HCT116 (cell line): ENCODE measurements at regions not wholly inside any gene's neighbourhood (a gene's known extent, or its start where the extent isn't known, plus 50 kb on each side); places are given as distances from the start of the nearest gene placed in this dataset.

Experiments used
- ATAC-seq: fragments of 200-7000 bp; cut with Tn5 transposase; 2 replicates; pipeline ENCODE4 v1.9.1; 2020; ENCODE audit warnings: mild to moderate bottlenecking, moderate library complexity
- BruUV-seq: library from RNA; stranded (reverse); fragments of 400-500 nt; replicated peaks from 2 replicates; lab custom pipeline; 2021; lab: Mats Ljungman, UMichigan
- CTCF ChIA-PET: fragments of 300-600 bp; sonication (Branson Sonifier 250); formaldehyde crosslinking; loops from one replicate; lab custom pipeline; 2021; ENCODE audit warnings: antibody characterized with exemption; lab: Charles Lee
- POLR2A ChIA-PET: fragments of 300-600, 350-600 bp; sonication (Branson Sonifier 250); formaldehyde crosslinking; loops from one replicate; lab custom pipeline; 2021; ENCODE audit warnings: antibody characterized with exemption; lab: Charles Lee
- RAD21 ChIA-PET, 2 experiments: fragments of 300-600 bp; sonication (Branson Sonifier 250); formaldehyde crosslinking; loops; one replicate each; lab custom pipeline; 2023; ENCODE audit warnings: low total read pairs in 2 of 2; ENCODE audit not compliant: uncharacterized antibody in 2 of 2, unreplicated experiment in 2 of 2, low non-redundant PET in 1 of 2; lab: Charles Lee
- DNase-seq: peaks from one replicate; pipeline ENCODE4 v3.0.0-alpha.2; 2010; ENCODE audit warnings: low read depth, low spot score
- H2AFZ ChIP-seq: fragments of 200-600 bp; shearing (Covaris generic), sonication (generic); 2 replicates; pipeline ENCODE4 v1.6.1; 2017; ENCODE audit warnings: low read depth, mixed run types, mixed read lengths, antibody characterized with exemption, low read length; ENCODE audit not compliant: poor library complexity, severe bottlenecking
- H3K27ac ChIP-seq: 2 replicates; pipeline ENCODE4 v1.5.1; 2012; ENCODE audit warnings: low read depth, low read length
- H3K27me3 ChIP-seq: fragments of 200-600 bp; sonication (generic); 2 replicates; pipeline ENCODE4 v1.6.1; 2016; ENCODE audit warnings: mixed run types, low read length, mixed read lengths; ENCODE audit not compliant: insufficient read depth
- H3K36me3 ChIP-seq, 2 experiments: fragments of 200-500 bp in 1 of 2; fragments of 200-600 bp in 1 of 2; sonication (Bioruptor generic) in 1 of 2; sonication (generic) in 1 of 2; 2 replicates each; pipeline versions ENCODE4 v1.5.1 to v1.6.1; 2014 to 2016; ENCODE audit warnings: low read length in 2 of 2, inconsistent platforms in 1 of 2, mixed read lengths in 1 of 2, mixed run types in 1 of 2; ENCODE audit not compliant: insufficient read depth in 2 of 2, control insufficient read depth in 1 of 2
- H3K4me1 ChIP-seq, 2 experiments: fragments of 200-600 bp in 1 of 2; sonication (generic) in 1 of 2; 2 replicates each; pipeline versions ENCODE4 v1.5.1 to v1.6.1; 2012 to 2017; ENCODE audit warnings: low read length in 2 of 2, inconsistent platforms in 1 of 2, mild to moderate bottlenecking in 1 of 2, mixed read lengths in 1 of 2, mixed run types in 1 of 2, moderate library complexity in 1 of 2; ENCODE audit not compliant: insufficient read depth in 2 of 2, control insufficient read depth in 1 of 2
- H3K4me2 ChIP-seq: fragments of 200-600 bp; sonication (generic); 2 replicates; pipeline ENCODE4 v1.6.1; 2017; ENCODE audit warnings: mixed run types, low read length, mixed read lengths
- H3K4me3 ChIP-seq, 2 experiments: fragments of 200-600 bp in 1 of 2; sonication (generic) in 1 of 2; replicated peaks in 1 of 2; 2 replicates each; pipeline ENCODE4 v1.5.1; 2011 to 2016; ENCODE audit warnings: low read length in 2 of 2, control low read depth in 1 of 2, low read depth in 1 of 2, mild to moderate bottlenecking in 1 of 2, mixed read lengths in 1 of 2, mixed run types in 1 of 2
- H3K79me2 ChIP-seq: fragments of 200-600 bp; sonication (generic); 2 replicates; pipeline ENCODE4 v1.6.1; 2017; ENCODE audit warnings: mild to moderate bottlenecking, mixed run types, low read length, moderate library complexity, mixed read lengths; ENCODE audit not compliant: insufficient read depth
- H3K9ac ChIP-seq: fragments of 200-600 bp; sonication (generic); 2 replicates; pipeline ENCODE4 v1.6.1; 2016; ENCODE audit warnings: low read length, mixed read lengths
- H3K9me2 ChIP-seq: fragments of 200-600 bp; sonication (generic), shearing (Covaris generic); 2 replicates; pipeline ENCODE4 v1.6.1; 2017; ENCODE audit warnings: mixed run types, mild to moderate bottlenecking, moderate library complexity; ENCODE audit not compliant: insufficient read depth
- H3K9me3 ChIP-seq, 2 experiments: fragments of 200-500 bp in 1 of 2; fragments of 200-600 bp in 1 of 2; sonication (Bioruptor generic) in 1 of 2; sonication (generic) in 1 of 2; 2 replicates each; pipeline ENCODE4 v1.6.1; 2014 to 2017; ENCODE audit warnings: low read length in 2 of 2, mixed read lengths in 2 of 2, inconsistent platforms in 1 of 2, low read depth in 1 of 2, mild to moderate bottlenecking in 1 of 2, mixed run types in 1 of 2, moderate library complexity in 1 of 2; ENCODE audit not compliant: control insufficient read depth in 1 of 2, insufficient read depth in 1 of 2
- H4K20me1 ChIP-seq: fragments of 200-600 bp; sonication (generic), shearing (Covaris generic); 2 replicates; pipeline ENCODE4 v1.6.1; 2017; ENCODE audit warnings: mixed run types, mild to moderate bottlenecking, moderate library complexity; ENCODE audit not compliant: insufficient read depth
- MAX ChIP-seq: IDR thresholded peaks from 2 replicates; pipeline ENCODE4 v1.6.1; 2012
- REST ChIP-seq: IDR thresholded peaks from 2 replicates; pipeline ENCODE4 v1.6.1; 2012; ENCODE audit warnings: low read depth
- TCF7L2 ChIP-seq: IDR thresholded peaks from 2 replicates; pipeline ENCODE4 v1.7.0; 2011; ENCODE audit warnings: borderline replicate concordance, inconsistent platforms; ENCODE audit not compliant: insufficient read depth, insufficient read length; ENCODE audit errors: extremely low read depth
- ZNF274 ChIP-seq: fragments of 200-500 bp; sonication (Bioruptor generic); IDR thresholded peaks from 2 replicates; pipeline ENCODE4 v1.6.1; 2014; ENCODE audit warnings: mild to moderate bottlenecking, low read depth, low read length, inconsistent platforms
- intact Hi-C: fragments of 100-400 bp; cut with micrococcal nuclease; formaldehyde crosslinking; loops from 2 replicates; pipeline ENCODE4 v1.10.0; 2022

- no peak for TF ChIP-seq REST
Measured at GRCh38 chr1:14128096-14128495, 428.1 kb downstream of the PRDM2 start (continued).

- Histone ChIP-seq H4K20me1 (no peaks in the 10 kb centered on the region), H3K27me3 (no peaks in the 10 kb centered on the region; the same call in 1 of the 2 replicates), H3K9me2 (no peaks in the 10 kb centered on the region), H3K4me2 (no peak overlapping the region), H3K36me3 (no peaks in the 10 kb centered on the region), H3K4me3 (no peak overlapping the region), H3K9ac (no peak overlapping the region), H3K4me1 (no peaks in the 10 kb centered on the region), H3K79me2 (no peaks in the 10 kb centered on the region), H3K9me3 (no peaks in the 10 kb centered on the region), H3K27ac (no peak overlapping the region), H2AFZ (no peak overlapping the region)
- ATAC-seq: no peak
- BruUV-seq: no TSS peak
- intact Hi-C loops: no loop called here
- POLR2A ChIA-PET: no interaction called here
- no peak for DNase-seq
- no peak for TF ChIP-seq ZNF274
- TF ChIP-seq TCF7L2: no peak
- TF ChIP-seq MAX: no peak
- CTCF ChIA-PET: no interaction called here
- RAD21 ChIA-PET: no interaction called here
Measured at GRCh38 chr1:14129009-14129408, 429.0 kb downstream of the PRDM2 start.
